B cell (primary cell): ENCODE measurements at regions not wholly inside any gene's neighbourhood (a gene's known extent, or its start where the extent isn't known, plus 50 kb on each side); places are given as distances from the start of the nearest gene placed in this dataset.

Experiments
- ATAC-seq: fragments of 200-7000 bp; cut with Tn5 transposase; one replicate; pipeline ENCODE4 v1.10.0; 2021; ENCODE audit warnings: low read depth, mild to moderate bottlenecking, moderate number of reproducible peaks, moderate library complexity
- CTCF ChIA-PET: fragments of 350-600 bp; sonication (Branson Sonifier 250); formaldehyde crosslinking; loops from one replicate; lab custom pipeline; 2021; ENCODE audit warnings: antibody characterized with exemption, inconsistent platforms; lab: Charles Lee
- POLR2A ChIA-PET: fragments of 350-600 bp; sonication (Branson Sonifier 250); formaldehyde crosslinking; loops from one replicate; lab custom pipeline; 2021; ENCODE audit warnings: antibody characterized with exemption; lab: Charles Lee
- DNase-seq: peaks from one replicate; pipeline ENCODE4 v3.0.0; 2013
- H2AFZ ChIP-seq: 2 replicates; pipeline ENCODE4 v1.6.1; 2012; ENCODE audit warnings: mild to moderate bottlenecking, low read depth, low read length; ENCODE audit not compliant: insufficient read depth, poor library complexity, severe bottlenecking
- H3K27ac ChIP-seq, 2 donors: 1 replicate in 1 of 2; 2 replicates in 1 of 2; pipeline ENCODE4 v1.5.1; 2012 to 2013; ENCODE audit warnings: low read length in 2 of 2, mild to moderate bottlenecking in 2 of 2, moderate library complexity in 1 of 2
- H3K27me3 ChIP-seq, 4 experiments: fragments of 200-600 bp in 1 of 4; sonication (generic) in 1 of 4; replicated peaks in 1 of 4; 1 replicate in 2 of 4; 2 replicates in 2 of 4; pipeline versions ENCODE4 v1.6.1 to v1.7.0; 2013 to 2016; ENCODE audit warnings: low read length in 3 of 4, mild to moderate bottlenecking in 2 of 4, mixed read lengths in 1 of 4, moderate library complexity in 1 of 4; ENCODE audit not compliant: insufficient read depth in 4 of 4, control insufficient read depth in 3 of 4; ENCODE audit errors: control extremely low read depth in 1 of 4
- H3K36me3 ChIP-seq, 2 experiments: replicated peaks in 1 of 2; 1 replicate in 1 of 2; 2 replicates in 1 of 2; pipeline versions ENCODE4 v1.6.1 to v1.7.1; 2013; ENCODE audit warnings: low read length in 1 of 2; ENCODE audit not compliant: insufficient read depth in 2 of 2, control insufficient read depth in 1 of 2; ENCODE audit errors: control extremely low read depth in 1 of 2, extremely low read depth in 1 of 2
- H3K4me1 ChIP-seq, 2 donors: fragments of 200-600 bp in 1 of 2; sonication (generic) in 1 of 2; 1 replicate in 1 of 2; 2 replicates in 1 of 2; pipeline versions ENCODE4 v1.5.1 to v1.6.1; 2013 to 2017; ENCODE audit warnings: low read length in 2 of 2; ENCODE audit not compliant: control insufficient read depth in 2 of 2, insufficient read depth in 2 of 2
- H3K4me2 ChIP-seq: replicated peaks from 2 replicates; pipeline ENCODE3; 2012; ENCODE audit warnings: mild to moderate bottlenecking, low read depth, low read length; ENCODE audit not compliant: poor library complexity, severe bottlenecking
- H3K4me3 ChIP-seq, 5 experiments: fragments of 200-600 bp in 1 of 5; sonication (generic) in 1 of 5; 1 replicate in 3 of 5; 2 replicates in 2 of 5; pipeline versions ENCODE4 v1.5.1 to v1.7.0; 2011 to 2016; ENCODE audit warnings: low read length in 4 of 5, mild to moderate bottlenecking in 4 of 5, low read depth in 2 of 5, control low read depth in 1 of 5, moderate library complexity in 1 of 5; ENCODE audit not compliant: insufficient read depth in 1 of 5; ENCODE audit errors: control extremely low read depth in 1 of 5, extremely low read depth in 1 of 5
- H3K79me2 ChIP-seq: fragments of 200-600 bp; sonication (generic); one replicate; pipeline ENCODE4 v1.6.0; 2016; ENCODE audit warnings: low read length; ENCODE audit not compliant: control insufficient read depth, insufficient read depth
- H3K9ac ChIP-seq: fragments of 200-600 bp; sonication (generic); 2 replicates; pipeline ENCODE4 v1.6.1; 2017; ENCODE audit warnings: mild to moderate bottlenecking, low read length, moderate library complexity
- H3K9me3 ChIP-seq, 3 donors: one replicate each; pipeline versions ENCODE4 v1.6.1 to v1.7.1; 2013; ENCODE audit warnings: low read length in 2 of 3; ENCODE audit not compliant: control insufficient read depth in 2 of 3, insufficient read depth in 1 of 3; ENCODE audit errors: control extremely low read depth in 1 of 3
- H4K20me1 ChIP-seq: 2 replicates; pipeline ENCODE4 v1.6.0; 2012; ENCODE audit warnings: mild to moderate bottlenecking, low read length; ENCODE audit not compliant: insufficient read depth, control insufficient read depth, poor library complexity, severe bottlenecking
- H3K27ac Mint-ChIP-seq: one replicate; pipeline ENCODE4 v1.8.0; 2021; ENCODE audit warnings: mixed read lengths
- H3K27me3 Mint-ChIP-seq: one replicate; pipeline ENCODE4 v1.8.0; 2021; ENCODE audit warnings: mixed read lengths
- H3K4me1 Mint-ChIP-seq: one replicate; pipeline ENCODE4 v1.8.0; 2021; ENCODE audit warnings: mixed read lengths
- H3K4me3 Mint-ChIP-seq: one replicate; pipeline ENCODE4 v1.8.0; 2021; ENCODE audit warnings: mixed read lengths
- H3K9me3 Mint-ChIP-seq: one replicate; pipeline ENCODE4 v1.8.0; 2022; ENCODE audit warnings: mixed read lengths; ENCODE audit not compliant: insufficient read depth
- EZH2 ChIP-seq: IDR thresholded peaks from 2 replicates; pipeline ENCODE4 v1.6.1; 2012; ENCODE audit warnings: borderline replicate concordance, low read depth, mild to moderate bottlenecking, moderate library complexity, low read length; ENCODE audit not compliant: insufficient read depth, poor library complexity, severe bottlenecking
- WGBS: methylation state at CpG from one replicate; pipeline ENCODE4 v1.1.5; 2013; ENCODE audit warnings: missing lambda C conversion rate; ENCODE audit not compliant: insufficient coverage; 5-methylcytosine and 5-hydroxymethylcytosine counted together
- intact Hi-C: fragments of 100-400 bp; cut with micrococcal nuclease; formaldehyde crosslinking; loops from one replicate; pipeline ENCODE4 v1.10.0; 2022
- TF ChIP-seq, protein P1 (sequence below): fragments of 200-600 bp; IDR thresholded peaks from one replicate; pipeline ENCODE4 v1.8.0; 2022; ENCODE audit warnings: antibody characterized with exemption, mild to moderate bottlenecking

DNA sequence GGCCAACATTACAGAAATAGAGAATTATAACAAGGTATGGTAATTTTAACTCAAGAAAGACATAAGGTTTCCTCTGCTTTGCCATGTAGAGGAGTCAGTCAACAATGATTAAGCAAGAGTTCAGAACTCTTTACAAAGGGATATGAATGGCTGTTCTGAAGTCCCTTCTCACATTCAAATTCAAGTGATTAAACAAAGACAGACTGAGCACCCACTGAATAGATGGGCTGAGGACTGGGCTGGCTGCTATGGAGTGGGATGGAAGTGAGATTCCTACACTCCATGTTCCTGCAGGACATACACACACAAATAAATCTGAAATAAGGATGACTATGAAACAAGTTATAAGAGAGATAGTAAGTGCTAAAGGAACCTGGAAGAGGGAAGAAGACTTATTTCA, 199.0 kb upstream of the GRIP1 start:
- Mint-ChIP-seq H3K4me3 (no peak overlapping the region), H3K4me1 (no peaks in the 10 kb centered on the region), H3K27me3 (peaks cover 20% of the 10 kb centered on the region), H3K9me3 (no peaks in the 10 kb centered on the region), H3K27ac (no peak overlapping the region)
- Histone ChIP-seq H3K4me3 (no peak overlapping the region), H3K9me3 (no peaks in the 10 kb centered on the region), H3K27me3 (peaks cover 0 to 4% (median 2%) of the 10 kb centered on the region in 4 experiments), H3K4me1 (no peaks in the 10 kb centered on the region), H2AFZ (no peak overlapping the region), H3K36me3 (no peaks in the 10 kb centered on the region), H3K79me2 (no peaks in the 10 kb centered on the region), H3K9ac (no peak overlapping the region), H3K4me2 (no peak overlapping the region), H3K27ac (no peak overlapping the region), H4K20me1 (no peaks in the 10 kb centered on the region)
- TF ChIP-seq EZH2, result no peak
- TF ChIP-seq, protein P1, sequence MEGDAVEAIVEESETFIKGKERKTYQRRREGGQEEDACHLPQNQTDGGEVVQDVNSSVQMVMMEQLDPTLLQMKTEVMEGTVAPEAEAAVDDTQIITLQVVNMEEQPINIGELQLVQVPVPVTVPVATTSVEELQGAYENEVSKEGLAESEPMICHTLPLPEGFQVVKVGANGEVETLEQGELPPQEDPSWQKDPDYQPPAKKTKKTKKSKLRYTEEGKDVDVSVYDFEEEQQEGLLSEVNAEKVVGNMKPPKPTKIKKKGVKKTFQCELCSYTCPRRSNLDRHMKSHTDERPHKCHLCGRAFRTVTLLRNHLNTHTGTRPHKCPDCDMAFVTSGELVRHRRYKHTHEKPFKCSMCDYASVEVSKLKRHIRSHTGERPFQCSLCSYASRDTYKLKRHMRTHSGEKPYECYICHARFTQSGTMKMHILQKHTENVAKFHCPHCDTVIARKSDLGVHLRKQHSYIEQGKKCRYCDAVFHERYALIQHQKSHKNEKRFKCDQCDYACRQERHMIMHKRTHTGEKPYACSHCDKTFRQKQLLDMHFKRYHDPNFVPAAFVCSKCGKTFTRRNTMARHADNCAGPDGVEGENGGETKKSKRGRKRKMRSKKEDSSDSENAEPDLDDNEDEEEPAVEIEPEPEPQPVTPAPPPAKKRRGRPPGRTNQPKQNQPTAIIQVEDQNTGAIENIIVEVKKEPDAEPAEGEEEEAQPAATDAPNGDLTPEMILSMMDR, result no peak
- ATAC-seq, result no peak
- intact Hi-C loops, result no loop called here
- POLR2A ChIA-PET, result no interaction called here
- CTCF ChIA-PET, result no interaction called here
- no peak for DNase-seq

DNA sequence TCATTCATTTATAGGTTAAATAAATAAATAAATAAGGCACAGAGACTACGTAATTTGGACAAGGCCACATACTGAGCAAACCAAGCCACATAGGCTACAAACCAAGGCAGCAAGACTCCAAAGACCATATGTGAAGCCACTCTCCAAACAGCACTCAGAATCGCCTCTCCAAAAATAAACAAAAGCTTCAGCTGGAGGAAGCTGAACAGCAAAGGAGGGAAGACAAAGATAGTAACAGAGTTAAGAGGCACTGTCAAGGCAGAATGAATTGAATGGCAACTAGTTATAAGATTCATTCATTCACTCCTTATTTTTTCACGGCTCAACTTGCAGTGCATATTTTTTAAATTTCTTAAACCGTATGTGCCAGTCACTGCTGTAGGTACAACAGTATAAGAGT, 200.5 kb upstream of the GRIP1 start:
- intact Hi-C loops, result no loop called here
- Mint-ChIP-seq H3K4me3 (no peak overlapping the region), H3K4me1 (no peaks in the 10 kb centered on the region), H3K9me3 (no peaks in the 10 kb centered on the region), H3K27ac (no peak overlapping the region), H3K27me3 (peaks cover 23% of the 10 kb centered on the region)
- Histone ChIP-seq H3K27me3 (peaks cover 0 to 7% (median 2%) of the 10 kb centered on the region in 4 experiments), H2AFZ (no peak overlapping the region), H3K9me3 (no peaks in the 10 kb centered on the region), H3K4me3 (no peak overlapping the region), H3K79me2 (no peaks in the 10 kb centered on the region), H4K20me1 (no peaks in the 10 kb centered on the region), H3K4me2 (no peak overlapping the region), H3K4me1 (no peaks in the 10 kb centered on the region), H3K27ac (no peak overlapping the region), H3K9ac (no peak overlapping the region), H3K36me3 (no peaks in the 10 kb centered on the region)
- DNase-seq (no peak), ATAC-seq (no peak)
- POLR2A ChIA-PET, result no interaction called here
- no CpG with 5 or more reads among the region's 4 CpGs for WGBS
- no peak for TF ChIP-seq EZH2
- TF ChIP-seq, protein P1, result no peak
- CTCF ChIA-PET, result no interaction called here
